GM06990 (cell line): ENCODE measurements at regions not wholly inside any gene's neighbourhood (a gene's known extent, or its start where the extent isn't known, plus 50 kb on each side); places are given as distances from the start of the nearest gene placed in this dataset.

Experiments used
- DNase-seq: peaks from one replicate; pipeline ENCODE4 v3.0.0-alpha.2; 2011; ENCODE audit not compliant: insufficient read length; ENCODE audit errors: extremely low read depth
- H3K27me3 ChIP-seq: replicated peaks from 2 replicates; pipeline ENCODE4 v1.6.0; 2011; ENCODE audit warnings: low read length; ENCODE audit not compliant: control insufficient read depth, insufficient read depth
- H3K36me3 ChIP-seq: 2 replicates; pipeline ENCODE4 v1.5.1; 2011; ENCODE audit warnings: low read length; ENCODE audit not compliant: control insufficient read depth, insufficient read depth
- H3K4me3 ChIP-seq: replicated peaks from 2 replicates; pipeline ENCODE4 v1.5.1; 2011; ENCODE audit warnings: low read depth, mild to moderate bottlenecking, control low read depth, low read length
- CTCF ChIP-seq: IDR thresholded peaks from 2 replicates; pipeline ENCODE4 v1.5.1; 2011; ENCODE audit warnings: low read length, control low read depth, mild to moderate bottlenecking, inconsistent platforms; ENCODE audit not compliant: insufficient read depth, poor library complexity, severe bottlenecking

- no peaks in the 10 kb centered on the region for H3K27me3 ChIP-seq
- no peak for TF ChIP-seq CTCF
These were observed 240.9 kb downstream of the UACA start for GRCh38 chr15:70522323-70522966.

GRCh38 chr15:70521576-70522322 lies 241.6 kb downstream of the UACA start:
- Histone ChIP-seq H3K36me3 (no peaks in the 10 kb centered on the region), H3K4me3 (no peak overlapping the region), H3K27me3 (no peaks in the 10 kb centered on the region)
- TF ChIP-seq CTCF, result no peak
- DNase-seq, result no peak

More at GRCh38 chr15:70522323-70522966, 240.9 kb downstream of the UACA start:
- Histone ChIP-seq H3K36me3 (no peaks in the 10 kb centered on the region), H3K4me3 (no peak overlapping the region)
- no peak for DNase-seq

- DNase-seq, result no peak
- Histone ChIP-seq H3K4me3 (no peak overlapping the region), H3K36me3 (no peaks in the 10 kb centered on the region), H3K27me3 (no peaks in the 10 kb centered on the region)
- TF ChIP-seq CTCF, result no peak
These were observed 243.7 kb downstream of the UACA start for GRCh38 chr15:70519616-70520015.

GRCh38 chr15:70519004-70519365 lies 244.4 kb downstream of the UACA start:
- no peak for DNase-seq
- Histone ChIP-seq H3K36me3 (no peaks in the 10 kb centered on the region), H3K27me3 (no peaks in the 10 kb centered on the region), H3K4me3 (no peak overlapping the region)
- no peak for TF ChIP-seq CTCF

- Histone ChIP-seq H3K27me3 (no peaks in the 10 kb centered on the region), H3K4me3 (no peak overlapping the region), H3K36me3 (no peaks in the 10 kb centered on the region)
- DNase-seq, result no peak
- TF ChIP-seq CTCF, result no peak
These were observed 245.0 kb downstream of the UACA start for GRCh38 chr15:70518201-70519003.
